ENCODE measurements at regions not wholly inside any gene's neighbourhood (a gene's known extent, or its start where the extent isn't known, plus 50 kb on each side); places are given as distances from the start of the nearest gene placed in this dataset.
"Not testable (repeated sequence)": the region's sequence is repeated elsewhere in the genome, so short reads cannot be mapped to it uniquely, and the experiment has no call there.

DNA sequence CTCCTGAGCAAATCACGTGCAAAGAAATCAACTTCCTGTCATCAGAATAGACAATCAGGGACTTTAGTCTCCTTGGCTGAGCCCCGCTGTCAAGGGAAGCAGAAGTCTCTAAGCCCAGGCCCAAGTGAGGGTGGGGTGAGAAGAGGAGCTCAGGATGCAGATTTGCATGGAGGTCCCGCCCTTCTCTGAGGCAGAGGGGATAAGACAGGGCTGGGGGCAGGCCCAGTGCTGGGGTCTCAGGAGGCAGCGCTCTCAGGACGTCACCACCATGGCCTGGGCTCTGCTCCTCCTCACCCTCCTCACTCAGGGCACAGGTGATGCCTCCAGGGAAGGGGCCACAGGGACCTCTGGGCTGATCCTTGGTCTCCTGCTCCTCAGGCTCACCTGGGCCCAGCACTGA is 65.1 kb upstream of the IGLL5 start:
- intact Hi-C loops (cut with DNase I); H3K27ac ChIP-seq (ENCODE audit: low read length); ATAC-seq; DNase-seq; H3K9me3 ChIP-seq (ENCODE audit: control insufficient read depth, low read length); H3K4me1 ChIP-seq (ENCODE audit: control insufficient read depth, insufficient read depth, low read length); H3K27me3 ChIP-seq (ENCODE audit: control insufficient read depth, insufficient read depth); H3K4me3 ChIP-seq (ENCODE audit: low read length): not testable (repeated sequence)
- 44% methylated on average over 5 of the region's 5 CpGs for WGBS

DNA sequence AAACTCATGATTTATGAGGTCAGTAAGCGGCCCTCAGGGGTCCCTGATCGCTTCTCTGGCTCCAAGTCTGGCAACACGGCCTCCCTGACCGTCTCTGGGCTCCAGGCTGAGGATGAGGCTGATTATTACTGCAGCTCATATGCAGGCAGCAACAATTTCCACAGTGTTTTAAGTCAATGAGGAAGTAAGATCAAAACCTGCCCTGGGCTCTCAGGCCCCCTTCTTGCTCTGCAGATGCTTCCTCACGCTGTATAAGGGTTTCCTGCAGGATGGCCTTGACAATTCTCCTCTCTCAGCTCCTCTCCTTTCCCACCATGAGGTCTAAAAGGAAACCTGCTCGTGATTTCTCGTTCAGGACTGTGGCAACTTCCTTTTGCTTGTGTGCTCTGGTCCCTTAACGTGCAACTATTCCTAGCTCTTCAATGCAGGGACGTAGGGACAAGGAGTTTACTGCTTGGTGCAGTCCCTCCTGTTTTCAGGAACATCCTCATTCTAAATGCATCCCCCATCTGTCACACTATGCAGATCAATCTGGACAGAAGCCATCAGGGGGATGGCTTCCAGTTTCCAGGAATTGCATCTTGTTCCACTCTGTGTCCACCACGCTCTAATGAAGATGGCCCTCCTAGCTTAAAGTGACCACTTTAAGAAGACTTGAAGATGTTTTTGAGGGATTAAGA is 64.3 kb upstream of the IGLL5 start:
- Histone ChIP-seq H3K27me3 (ENCODE audit: control insufficient read depth, insufficient read depth) (no peaks in the 10 kb centered on the region), H3K27ac (ENCODE audit: low read length) (no peak overlapping the region), H3K9me3 (ENCODE audit: control insufficient read depth, low read length) (no peaks in the 10 kb centered on the region), H3K4me3 (ENCODE audit: low read length) (no peak overlapping the region), H3K4me1 (ENCODE audit: control insufficient read depth, insufficient read depth, low read length) (no peaks in the 10 kb centered on the region)
- DNase-seq (no peak), ATAC-seq (no peak)
- WGBS, result 56% methylated on average over 10 of the region's 10 CpGs
- intact Hi-C loops (cut with DNase I), result no loop called here

DNA sequence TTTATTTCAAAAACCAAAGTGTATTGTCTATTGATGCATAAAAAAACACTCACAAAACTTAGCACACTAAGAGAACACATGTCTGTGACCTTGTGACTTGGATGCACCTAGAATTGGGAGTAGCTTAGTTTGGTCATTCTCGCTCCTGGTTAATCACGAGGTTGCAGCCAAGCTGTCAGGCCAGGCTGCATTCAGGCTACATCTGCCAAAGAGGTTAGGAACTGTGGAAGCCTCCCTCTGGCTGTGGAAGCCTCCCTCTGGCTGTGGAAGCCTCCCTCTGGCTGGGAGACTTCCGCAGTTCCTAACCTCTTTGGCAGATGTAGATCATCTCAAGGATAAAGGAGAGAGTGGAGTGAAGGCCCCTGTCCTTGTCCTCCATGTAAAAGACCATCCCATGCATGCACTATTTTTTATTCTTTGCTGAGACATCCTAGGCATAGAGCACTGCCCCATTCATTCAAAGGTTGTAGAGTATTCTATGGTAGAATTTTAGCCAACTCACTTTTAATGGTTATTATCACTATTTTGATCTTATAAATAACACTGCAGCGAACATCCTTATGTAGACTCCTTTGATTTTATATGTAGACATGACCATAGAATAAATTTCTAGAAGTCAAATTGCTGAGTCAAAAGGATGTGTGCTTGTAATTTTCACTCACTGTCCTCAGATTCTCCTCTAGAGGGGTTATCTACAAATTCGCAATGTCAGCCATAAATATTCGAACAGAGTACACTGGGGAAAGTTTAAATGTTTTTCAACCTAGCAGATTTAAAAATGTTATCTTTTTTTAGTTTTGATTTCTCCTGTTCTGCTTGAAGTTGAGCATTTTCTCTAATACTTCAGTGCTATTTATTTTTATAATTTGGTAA is 63.0 kb upstream of the IGLL5 start:
- Histone ChIP-seq H3K9me3 (ENCODE audit: control insufficient read depth, low read length) (no peaks in the 10 kb centered on the region), H3K27me3 (ENCODE audit: control insufficient read depth, insufficient read depth) (no peaks in the 10 kb centered on the region), H3K4me1 (ENCODE audit: control insufficient read depth, insufficient read depth, low read length) (no peaks in the 10 kb centered on the region), H3K4me3 (ENCODE audit: low read length) (no peak overlapping the region), H3K27ac (ENCODE audit: low read length) (no peak overlapping the region)
- intact Hi-C loops (cut with DNase I), result no loop called here
- ATAC-seq (no peak), DNase-seq (no peak)
- 64% methylated on average over 6 of the region's 6 CpGs for WGBS

DNA sequence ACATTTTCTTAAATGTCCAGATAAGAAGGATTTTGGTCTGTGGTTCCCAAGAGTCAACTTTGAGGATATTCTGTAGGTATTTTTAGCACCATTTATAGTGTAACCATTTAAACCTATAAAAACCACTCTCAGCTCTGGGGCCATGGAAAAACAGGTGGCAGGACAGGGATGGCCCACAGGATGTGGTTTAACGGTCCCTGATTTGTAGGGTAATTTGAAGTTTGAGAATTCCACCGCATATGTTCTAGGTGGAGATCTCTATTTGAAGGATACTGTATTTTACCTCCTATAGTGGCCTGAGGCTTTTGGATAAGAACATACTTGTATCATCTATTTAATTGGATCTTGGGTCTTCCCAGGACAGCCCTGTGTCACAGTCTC is 62.4 kb upstream of the IGLL5 start:
- 86% methylated on average over 2 of the region's 2 CpGs for WGBS
- intact Hi-C loops (cut with DNase I), result no loop called here
- Histone ChIP-seq H3K4me1 (ENCODE audit: control insufficient read depth, insufficient read depth, low read length) (no peaks in the 10 kb centered on the region), H3K4me3 (ENCODE audit: low read length) (no peak overlapping the region), H3K27ac (ENCODE audit: low read length) (no peak overlapping the region), H3K27me3 (ENCODE audit: control insufficient read depth, insufficient read depth) (no peaks in the 10 kb centered on the region), H3K9me3 (ENCODE audit: control insufficient read depth, low read length) (no peaks in the 10 kb centered on the region)
- no peak for DNase-seq
- ATAC-seq, result no peak

DNA sequence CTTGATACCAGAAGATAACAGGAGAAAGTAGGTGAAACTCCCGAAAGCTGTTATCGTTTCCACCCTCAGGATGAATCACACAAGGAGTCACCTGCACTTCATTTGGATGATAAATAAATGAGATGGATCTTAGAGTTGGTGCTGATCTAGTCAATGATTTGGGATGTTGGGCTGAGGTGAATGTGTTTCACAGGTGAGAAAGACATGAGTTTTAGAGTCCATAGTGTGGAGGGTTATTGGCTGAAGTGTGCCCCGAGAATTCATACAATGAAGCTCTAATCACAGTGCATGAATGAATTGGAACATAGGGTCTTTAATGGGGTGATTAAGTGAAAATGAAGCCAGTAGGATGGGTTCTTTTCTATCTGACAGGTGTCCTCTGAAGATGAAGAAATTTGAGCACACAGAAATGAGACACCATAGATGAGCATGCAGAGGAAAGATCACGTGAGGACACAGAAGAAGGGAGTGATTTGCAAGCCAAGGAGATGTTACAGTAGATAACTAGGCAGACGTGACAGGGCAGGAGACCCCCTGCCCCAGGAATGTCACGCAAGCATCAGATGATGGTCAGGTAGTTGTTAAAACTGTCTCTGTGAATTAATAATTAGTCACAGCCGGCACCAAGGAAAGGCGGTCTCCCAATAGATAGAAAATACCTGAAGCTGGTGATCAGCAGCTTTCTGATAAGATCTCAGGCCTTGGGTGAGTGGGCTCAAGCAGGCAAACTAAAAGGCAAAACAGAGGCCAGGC is 60.3 kb upstream of the IGLL5 start:
- DNase-seq, result no peak

DNA sequence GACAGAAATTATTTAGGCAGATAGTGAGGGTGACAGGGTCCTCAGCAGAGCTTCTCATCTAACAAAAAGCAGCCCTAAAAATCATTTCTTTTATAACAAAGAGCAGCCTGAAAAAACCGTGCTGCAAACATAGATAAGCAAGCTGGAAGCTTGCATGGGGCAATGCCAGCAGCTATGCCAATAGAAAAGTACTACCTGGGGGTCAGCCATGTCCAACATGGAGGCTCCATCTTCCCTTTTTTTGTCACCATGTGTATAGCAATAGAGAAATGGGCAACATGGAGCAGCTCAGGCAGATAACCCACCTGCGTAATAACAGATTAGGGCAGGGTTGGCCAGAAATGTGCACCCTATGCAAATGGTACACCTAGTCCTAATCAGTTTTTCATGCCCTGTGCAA is 57.4 kb upstream of the IGLL5 start:
- ATAC-seq (no peak), DNase-seq (no peak)
- Histone ChIP-seq H3K27me3 (ENCODE audit: control insufficient read depth, insufficient read depth) (no peaks in the 10 kb centered on the region), H3K4me1 (ENCODE audit: control insufficient read depth, insufficient read depth, low read length) (no peaks in the 10 kb centered on the region), H3K4me3 (ENCODE audit: low read length) (no peak overlapping the region), H3K9me3 (ENCODE audit: control insufficient read depth, low read length) (peaks cover 3% of the 10 kb centered on the region), H3K27ac (ENCODE audit: low read length) (no peak overlapping the region)
- WGBS, result 88% methylated on average over 2 of the region's 2 CpGs
- intact Hi-C loops (cut with DNase I), result no loop called here

More for the DNA sequence above, 60.3 kb upstream of the IGLL5 start:
- Histone ChIP-seq H3K4me1 (ENCODE audit: control insufficient read depth, insufficient read depth, low read length) (no peaks in the 10 kb centered on the region), H3K9me3 (ENCODE audit: control insufficient read depth, low read length) (peaks cover 3% of the 10 kb centered on the region), H3K27me3 (ENCODE audit: control insufficient read depth, insufficient read depth) (no peaks in the 10 kb centered on the region), H3K4me3 (ENCODE audit: low read length) (no peak overlapping the region), H3K27ac (ENCODE audit: low read length) (no peak overlapping the region)
- intact Hi-C loops (cut with DNase I), result no loop called here
- 84% methylated on average over 8 of the region's 8 CpGs for WGBS
- no peak for ATAC-seq

DNA sequence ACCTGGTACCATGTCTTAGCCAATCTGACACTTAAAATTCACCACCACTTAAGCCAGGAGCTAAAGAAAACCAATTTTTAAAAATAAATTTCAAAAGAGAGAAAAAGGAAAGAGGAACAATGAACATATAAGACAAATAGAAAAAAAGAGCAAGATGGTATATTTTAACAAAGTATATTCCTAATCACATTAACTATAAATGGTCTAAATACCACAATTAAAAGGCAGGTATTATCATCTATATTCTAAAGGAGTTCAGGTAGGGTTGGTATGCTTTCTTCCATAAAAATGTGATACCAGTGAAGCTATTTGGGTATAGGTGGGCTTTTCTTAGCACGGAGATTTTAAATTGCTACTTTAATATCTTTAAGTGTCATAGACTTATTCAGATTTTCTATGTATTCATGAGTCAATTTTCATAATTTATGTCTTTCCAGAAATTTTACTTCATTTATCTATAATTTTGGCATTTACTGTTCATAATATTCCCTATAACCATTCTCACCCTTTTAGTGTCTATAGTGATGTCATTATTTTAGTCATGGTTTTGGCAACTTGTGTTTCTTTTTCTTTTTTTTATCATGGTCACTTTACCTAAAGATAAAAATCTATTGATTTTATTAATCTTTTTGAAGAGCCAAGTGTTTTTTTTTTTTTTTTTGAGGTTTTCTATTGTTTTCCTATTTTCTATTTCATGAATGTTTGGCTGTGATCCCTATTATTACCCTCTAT is 56.5 kb upstream of the IGLL5 start:
- intact Hi-C loops (cut with DNase I), result no loop called here
- WGBS, result 92% methylated on average over 1 of the region's 1 CpG
- Histone ChIP-seq H3K4me3 (ENCODE audit: low read length) (no peak overlapping the region), H3K27me3 (ENCODE audit: control insufficient read depth, insufficient read depth) (no peaks in the 10 kb centered on the region), H3K27ac (ENCODE audit: low read length) (no peak overlapping the region), H3K4me1 (ENCODE audit: control insufficient read depth, insufficient read depth, low read length) (no peaks in the 10 kb centered on the region), H3K9me3 (ENCODE audit: control insufficient read depth, low read length) (peaks cover 3% of the 10 kb centered on the region)
- no peak for ATAC-seq
- DNase-seq, result no peak

DNA sequence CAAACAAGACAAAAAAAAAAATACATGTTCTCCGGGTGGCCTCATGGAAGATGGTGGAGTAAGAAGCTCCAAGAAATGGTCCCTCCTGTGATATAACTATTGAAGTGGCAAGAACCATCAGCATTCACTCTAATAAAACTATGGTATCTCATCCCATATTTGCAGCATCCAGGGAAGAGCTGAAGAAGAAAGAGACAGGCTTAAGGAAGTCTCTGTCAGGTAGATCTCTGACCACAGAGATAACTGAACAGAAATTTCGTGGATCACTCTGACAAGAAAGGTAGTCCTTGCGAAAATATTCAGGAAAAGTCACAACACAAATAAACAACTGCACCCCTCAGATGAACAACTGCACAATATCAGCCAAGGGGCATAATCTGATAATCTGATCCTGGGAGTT is 54.6 kb upstream of the IGLL5 start:
- WGBS, result 79% methylated on average over 3 of the region's 3 CpGs
- Histone ChIP-seq H3K4me3 (ENCODE audit: low read length) (no peak overlapping the region), H3K9me3 (ENCODE audit: control insufficient read depth, low read length) (peaks cover 3% of the 10 kb centered on the region), H3K27me3 (ENCODE audit: control insufficient read depth, insufficient read depth) (no peaks in the 10 kb centered on the region), H3K4me1 (ENCODE audit: control insufficient read depth, insufficient read depth, low read length) (no peaks in the 10 kb centered on the region), H3K27ac (ENCODE audit: low read length) (no peak overlapping the region)
- ATAC-seq (no peak), DNase-seq (no peak)
- intact Hi-C loops (cut with DNase I), result no loop called here

DNA sequence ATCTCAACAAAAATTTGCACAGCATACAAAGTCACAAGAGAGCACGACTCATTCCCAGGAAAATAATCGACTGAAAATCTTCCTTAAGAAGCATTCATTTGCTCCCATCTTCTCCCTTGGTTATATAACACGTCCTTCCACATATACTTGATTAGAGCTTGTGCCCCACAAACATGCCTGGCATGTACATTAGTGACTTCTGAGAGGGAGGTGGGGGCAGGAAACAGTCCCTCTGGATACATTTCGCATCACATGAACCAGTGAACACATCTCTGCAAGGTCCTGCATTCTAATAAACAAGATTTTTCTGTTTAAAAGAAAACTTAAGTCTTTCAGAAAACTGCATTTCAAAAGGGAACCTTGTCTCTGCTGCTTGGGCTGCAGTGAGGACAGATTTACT is 54.1 kb upstream of the IGLL5 start:
- no peaks in the 10 kb centered on the region for H3K4me1 ChIP-seq (ENCODE audit: control insufficient read depth, insufficient read depth, low read length)
- H3K27me3 ChIP-seq (ENCODE audit: control insufficient read depth, insufficient read depth), result no peaks in the 10 kb centered on the region
- ATAC-seq (no peak), DNase-seq (no peak)
- intact Hi-C loops (cut with DNase I), result no loop called here
- no peak overlapping the region for H3K27ac ChIP-seq (ENCODE audit: low read length)
- peaks cover 3% of the 10 kb centered on the region for H3K9me3 ChIP-seq (ENCODE audit: control insufficient read depth, low read length)
- 76% methylated on average over 4 of the region's 4 CpGs for WGBS
- H3K4me3 ChIP-seq (ENCODE audit: low read length), result no peak overlapping the region

DNA sequence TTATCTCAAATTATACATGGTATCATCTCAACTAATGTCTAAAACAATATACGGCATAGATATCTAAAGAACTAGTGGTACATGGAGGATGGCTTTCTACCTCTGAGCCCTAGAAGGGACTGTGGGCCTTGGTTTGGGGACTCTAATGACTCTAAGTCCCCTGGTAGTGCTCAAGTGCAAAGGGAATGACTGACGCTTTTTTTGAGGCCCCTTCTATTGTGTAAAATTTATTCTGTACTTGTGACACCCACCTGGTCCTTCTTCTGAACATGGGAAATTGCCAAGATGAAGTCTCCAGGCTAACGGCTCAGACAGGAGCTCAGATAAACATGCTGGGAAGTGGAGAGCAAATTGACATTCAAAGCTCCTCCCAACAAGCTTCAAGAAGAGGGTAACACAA is 53.4 kb upstream of the IGLL5 start:
- DNase-seq, result no peak
- peaks cover 3% of the 10 kb centered on the region for H3K9me3 ChIP-seq (ENCODE audit: control insufficient read depth, low read length)
- 52% methylated on average over 3 of the region's 3 CpGs for WGBS

More for the DNA sequence above, 53.4 kb upstream of the IGLL5 start:
- intact Hi-C loops (cut with DNase I), result no loop called here
- Histone ChIP-seq H3K4me3 (ENCODE audit: low read length) (no peak overlapping the region), H3K4me1 (ENCODE audit: control insufficient read depth, insufficient read depth, low read length) (no peaks in the 10 kb centered on the region), H3K27ac (ENCODE audit: low read length) (no peak overlapping the region), H3K27me3 (ENCODE audit: control insufficient read depth, insufficient read depth) (no peaks in the 10 kb centered on the region)
- no peak for ATAC-seq

Measured in right cardiac atrium (tissue), 5 donors.